ENCODE measurements at regions not wholly inside any gene's neighbourhood (a gene's known extent, or its start where the extent isn't known, plus 50 kb on each side); places are given as distances from the start of the nearest gene placed in this dataset.

DNA sequence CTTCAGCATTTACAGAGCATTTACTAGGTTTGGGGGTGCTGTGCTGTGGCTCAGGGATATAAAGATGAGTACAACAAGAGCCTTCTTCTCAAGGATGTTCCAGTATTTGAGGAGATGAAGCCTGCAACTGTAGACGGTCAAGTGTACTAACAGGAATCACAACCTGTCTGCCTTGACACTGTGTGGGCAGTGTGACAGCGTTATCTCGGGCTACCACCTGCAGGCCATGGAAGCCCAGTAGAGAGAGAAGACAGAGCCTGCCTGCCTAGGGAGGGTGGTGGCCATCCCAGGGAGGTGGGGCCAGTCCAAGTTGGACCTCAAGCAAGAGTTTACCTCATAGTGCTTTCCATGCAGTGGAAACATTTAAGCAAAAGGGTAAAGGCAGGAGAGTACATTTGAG, 215.1 kb upstream of the ASIC2 start:
- TF ChIP-seq, protein P1, sequence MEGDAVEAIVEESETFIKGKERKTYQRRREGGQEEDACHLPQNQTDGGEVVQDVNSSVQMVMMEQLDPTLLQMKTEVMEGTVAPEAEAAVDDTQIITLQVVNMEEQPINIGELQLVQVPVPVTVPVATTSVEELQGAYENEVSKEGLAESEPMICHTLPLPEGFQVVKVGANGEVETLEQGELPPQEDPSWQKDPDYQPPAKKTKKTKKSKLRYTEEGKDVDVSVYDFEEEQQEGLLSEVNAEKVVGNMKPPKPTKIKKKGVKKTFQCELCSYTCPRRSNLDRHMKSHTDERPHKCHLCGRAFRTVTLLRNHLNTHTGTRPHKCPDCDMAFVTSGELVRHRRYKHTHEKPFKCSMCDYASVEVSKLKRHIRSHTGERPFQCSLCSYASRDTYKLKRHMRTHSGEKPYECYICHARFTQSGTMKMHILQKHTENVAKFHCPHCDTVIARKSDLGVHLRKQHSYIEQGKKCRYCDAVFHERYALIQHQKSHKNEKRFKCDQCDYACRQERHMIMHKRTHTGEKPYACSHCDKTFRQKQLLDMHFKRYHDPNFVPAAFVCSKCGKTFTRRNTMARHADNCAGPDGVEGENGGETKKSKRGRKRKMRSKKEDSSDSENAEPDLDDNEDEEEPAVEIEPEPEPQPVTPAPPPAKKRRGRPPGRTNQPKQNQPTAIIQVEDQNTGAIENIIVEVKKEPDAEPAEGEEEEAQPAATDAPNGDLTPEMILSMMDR (IDR thresholded peaks at IDR 0.05), result no peak
- no peak for TF ChIP-seq POLR2A (IDR thresholded peaks at IDR 0.05)

Data from Peyer's patch (tissue), 4 donors.